ENCODE measurements at regions not wholly inside any gene's neighbourhood (a gene's known extent, or its start where the extent isn't known, plus 50 kb on each side); places are given as distances from the start of the nearest gene placed in this dataset.
"Not testable (repeated sequence)": the region's sequence is repeated elsewhere in the genome, so short reads cannot be mapped to it uniquely, and the experiment has no call there.

GRCh38 chr2:150209746-150210145 lies 277.7 kb downstream of the RND3 start:
- H3K27ac Mint-ChIP-seq (ENCODE audit: unreplicated experiment), result no peak overlapping the region
- H3K27me3 Mint-ChIP-seq (ENCODE audit: low read depth), result no peaks in the 10 kb centered on the region
- H3K9me3 Mint-ChIP-seq, result peaks cover 3% of the 10 kb centered on the region
- H3K36me3 Mint-ChIP-seq (ENCODE audit: low read depth), result no peaks in the 10 kb centered on the region
- H3K4me3 Mint-ChIP-seq, result no peak overlapping the region
- H3K4me1 Mint-ChIP-seq, result peaks cover 13% of the 10 kb centered on the region
- no peak for DNase-seq (ENCODE audit: low read depth, low spot score)
- no peak for TF ChIP-seq CTCF (conservative IDR thresholded peaks at IDR 0.05)

- Mint-ChIP-seq H3K27ac (ENCODE audit: unreplicated experiment) (no peak overlapping the region), H3K4me3 (no peak overlapping the region), H3K9me3 (peaks cover 3% of the 10 kb centered on the region), H3K36me3 (ENCODE audit: low read depth) (no peaks in the 10 kb centered on the region), H3K4me1 (peaks cover 10% of the 10 kb centered on the region), H3K27me3 (ENCODE audit: low read depth) (no peaks in the 10 kb centered on the region)
- no peak for DNase-seq (ENCODE audit: low read depth, low spot score)
- TF ChIP-seq CTCF (conservative IDR thresholded peaks at IDR 0.05), result no peak
Observed at GRCh38 chr2:150208689-150209088, 278.8 kb downstream of the RND3 start.

GRCh38 chr2:150207979-150208378 lies 279.5 kb downstream of the RND3 start:
- Mint-ChIP-seq H3K9me3 (peaks cover 3% of the 10 kb centered on the region), H3K4me1 (peaks cover 8% of the 10 kb centered on the region), H3K27ac (ENCODE audit: unreplicated experiment) (no peak overlapping the region), H3K4me3 (no peak overlapping the region), H3K27me3 (ENCODE audit: low read depth) (no peaks in the 10 kb centered on the region), H3K36me3 (ENCODE audit: low read depth) (no peaks in the 10 kb centered on the region)
- no peak for DNase-seq (ENCODE audit: low read depth, low spot score)
- TF ChIP-seq CTCF (conservative IDR thresholded peaks at IDR 0.05), result no peak

- Mint-ChIP-seq H3K27ac (ENCODE audit: unreplicated experiment) (peak overlapping the region; percentile 12), H3K4me1 (no peaks in the 10 kb centered on the region), H3K4me3 (no peak overlapping the region), H3K27me3 (ENCODE audit: low read depth) (no peaks in the 10 kb centered on the region), H3K36me3 (ENCODE audit: low read depth) (no peaks in the 10 kb centered on the region), H3K9me3 (no peaks in the 10 kb centered on the region)
- TF ChIP-seq CTCF (conservative IDR thresholded peaks at IDR 0.05), result no peak
- no peak for DNase-seq (ENCODE audit: low read depth, low spot score)
Observed at GRCh38 chr2:150204451-150204850, 283.0 kb downstream of the RND3 start.

GRCh38 chr2:150194816-150195215 lies 292.7 kb downstream of the RND3 start:
- not testable (repeated sequence) for H3K27me3 Mint-ChIP-seq (ENCODE audit: low read depth); H3K36me3 Mint-ChIP-seq (ENCODE audit: low read depth); H3K27ac Mint-ChIP-seq (ENCODE audit: unreplicated experiment); H3K4me3 Mint-ChIP-seq; DNase-seq (ENCODE audit: low read depth, low spot score); H3K4me1 Mint-ChIP-seq
- H3K9me3 Mint-ChIP-seq, result peaks cover 12% of the 10 kb centered on the region

GRCh38 chr2:150192701-150193100 lies 294.8 kb downstream of the RND3 start:
- H3K4me3 Mint-ChIP-seq, result no peak overlapping the region
- TF ChIP-seq CTCF (conservative IDR thresholded peaks at IDR 0.05), result no peak

More at GRCh38 chr2:150192701-150193100, 294.8 kb downstream of the RND3 start:
- no peak overlapping the region for H3K27ac Mint-ChIP-seq (ENCODE audit: unreplicated experiment)
- no peak for DNase-seq (ENCODE audit: low read depth, low spot score)
- H3K27me3 Mint-ChIP-seq (ENCODE audit: low read depth), result no peaks in the 10 kb centered on the region
- no peaks in the 10 kb centered on the region for H3K4me1 Mint-ChIP-seq
- H3K9me3 Mint-ChIP-seq, result peaks cover 15% of the 10 kb centered on the region
- peaks cover 11% of the 10 kb centered on the region for H3K36me3 Mint-ChIP-seq (ENCODE audit: low read depth)
